GM12873 (cell line): ENCODE measurements at regions not wholly inside any gene's neighbourhood (a gene's known extent, or its start where the extent isn't known, plus 50 kb on each side); places are given as distances from the start of the nearest gene placed in this dataset.

Experiments used
- CTCF ChIP-seq: IDR thresholded peaks from 2 replicates; pipeline ENCODE4 v1.5.1; 2012; ENCODE audit warnings: low read depth, mild to moderate bottlenecking, moderate library complexity, low read length, control low read depth; ENCODE audit not compliant: insufficient read depth; ENCODE audit errors: missing control alignments

GRCh38 chr13:50527188-50527587, 316.3 kb downstream of the DLEU7 start:
- TF ChIP-seq CTCF = no peak

- no peak for TF ChIP-seq CTCF
Measured at GRCh38 chr13:50527612-50528509, 315.6 kb downstream of the DLEU7 start.

GRCh38 chr13:50529154-50529882, 314.2 kb downstream of the DLEU7 start:
- TF ChIP-seq CTCF = no peak

GRCh38 chr13:50531917-50532899, 311.3 kb downstream of the DLEU7 start:
- TF ChIP-seq CTCF = peak; percentile 42

- no peak for TF ChIP-seq CTCF
Measured at GRCh38 chr13:50535050-50535449, 308.4 kb downstream of the DLEU7 start.

GRCh38 chr13:50537029-50537428, 306.5 kb downstream of the DLEU7 start:
- TF ChIP-seq CTCF = no peak
